Activated naive CD4-positive, alpha-beta T cell treated with anti-CD3 and anti-CD28 coated beads, Interleukin-2, amount 10 ng/mL, durations not matched to agents 7 days and 5 days (primary cell): ENCODE measurements at regions not wholly inside any gene's neighbourhood (a gene's known extent, or its start where the extent isn't known, plus 50 kb on each side); places are given as distances from the start of the nearest gene placed in this dataset.
"Not testable (repeated sequence)": the region's sequence is repeated elsewhere in the genome, so short reads cannot be mapped to it uniquely, and the experiment has no call there.

Experiments used
- CTCF ChIA-PET: fragments of 350-600 bp; sonication (Branson Sonifier 250); formaldehyde crosslinking; loops from one replicate; lab custom pipeline; 2021; ENCODE audit warnings: antibody characterized with exemption; lab: Charles Lee
- DNase-seq: peaks from one replicate; pipeline ENCODE4 v3.0.0-alpha.2; 2020
- H3K27ac Mint-ChIP-seq: one replicate; pipeline ENCODE4 v1.8.0; 2021; ENCODE audit warnings: mild to moderate bottlenecking, moderate library complexity, mixed read lengths
- H3K27me3 Mint-ChIP-seq: one replicate; pipeline ENCODE4 v1.8.0; 2021; ENCODE audit warnings: mild to moderate bottlenecking, mixed read lengths
- H3K36me3 Mint-ChIP-seq: one replicate; pipeline ENCODE4 v1.8.0; 2021; ENCODE audit warnings: mixed read lengths
- H3K4me1 Mint-ChIP-seq: one replicate; pipeline ENCODE4 v1.8.0; 2021; ENCODE audit warnings: mixed read lengths
- H3K4me3 Mint-ChIP-seq: one replicate; pipeline ENCODE4 v1.8.0; 2021; ENCODE audit warnings: mild to moderate bottlenecking, moderate library complexity, mixed read lengths
- H3K9me3 Mint-ChIP-seq: one replicate; pipeline ENCODE4 v1.8.0; 2021; ENCODE audit warnings: mixed read lengths

DNA sequence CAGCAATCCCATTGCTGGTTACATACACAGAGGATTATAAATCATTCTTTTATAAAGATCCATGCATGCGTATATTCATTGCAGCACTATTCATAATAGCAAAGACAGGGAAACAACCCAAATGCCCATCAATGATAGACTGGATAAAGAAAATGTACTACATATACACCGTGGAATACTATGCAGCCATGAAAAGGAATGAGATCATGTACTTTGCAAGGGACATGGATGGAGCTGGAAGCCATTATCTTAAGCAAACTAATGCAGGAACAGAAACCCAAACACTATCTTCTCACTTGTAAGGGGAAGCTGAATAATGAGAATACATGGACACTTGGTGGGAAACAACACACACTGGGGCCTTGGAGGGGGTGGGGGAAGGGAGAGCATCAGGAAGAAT is 529.7 kb downstream of the TBC1D32 start:
- H3K4me1 Mint-ChIP-seq, result no peaks in the 10 kb centered on the region
- H3K36me3 Mint-ChIP-seq, result no peaks in the 10 kb centered on the region
- no peak overlapping the region for H3K27ac Mint-ChIP-seq
- CTCF ChIA-PET, result no interaction called here
- no peaks in the 10 kb centered on the region for H3K27me3 Mint-ChIP-seq
- peaks cover 12% of the 10 kb centered on the region for H3K9me3 Mint-ChIP-seq
- no peak for DNase-seq
- H3K4me3 Mint-ChIP-seq, result no peak overlapping the region

DNA sequence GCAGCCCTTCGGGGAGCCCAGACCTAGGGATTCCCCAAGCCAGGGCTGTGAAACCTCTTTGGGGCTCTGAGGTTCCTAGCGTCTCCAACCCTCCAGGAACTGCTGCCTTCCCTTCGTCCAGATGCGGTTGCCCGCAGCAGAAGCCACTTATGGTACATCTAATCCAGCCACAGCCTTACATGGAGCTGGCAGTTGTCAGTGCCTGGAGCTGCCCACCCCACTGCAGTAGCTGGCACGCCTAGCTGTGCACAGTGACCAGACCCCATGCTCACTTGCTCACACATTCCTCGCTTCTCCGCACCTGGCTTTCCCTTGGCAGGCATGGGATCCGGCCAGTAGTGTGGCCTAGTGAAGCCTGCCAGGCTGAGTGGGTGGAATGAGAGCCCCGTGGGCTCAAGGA is 547.6 kb downstream of the TBC1D32 start:
- no peaks in the 10 kb centered on the region for H3K4me1 Mint-ChIP-seq
- no peaks in the 10 kb centered on the region for H3K27me3 Mint-ChIP-seq
- H3K9me3 Mint-ChIP-seq, result no peaks in the 10 kb centered on the region
- CTCF ChIA-PET, result no interaction called here
- DNase-seq, result no peak
- no peaks in the 10 kb centered on the region for H3K36me3 Mint-ChIP-seq
- no peak overlapping the region for H3K27ac Mint-ChIP-seq
- no peak overlapping the region for H3K4me3 Mint-ChIP-seq

DNA sequence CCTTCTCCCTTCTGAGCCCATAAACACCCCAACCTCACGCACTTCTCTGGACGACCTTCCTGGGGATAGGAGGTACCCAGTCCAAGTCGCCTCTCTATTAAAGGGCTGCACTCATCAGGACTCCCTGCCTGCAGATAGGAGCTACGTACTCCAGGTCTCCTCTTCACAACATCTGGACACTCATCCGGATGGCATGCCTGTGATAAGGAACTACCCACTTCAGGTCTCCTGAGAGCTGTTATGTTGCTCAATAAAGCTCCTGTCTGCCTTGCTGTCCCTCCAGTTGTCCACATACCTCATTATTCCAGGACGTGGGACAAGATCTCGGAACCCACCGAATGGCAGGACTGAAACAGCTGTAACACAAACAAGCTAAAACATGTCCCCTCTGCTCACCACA is 548.0 kb downstream of the TBC1D32 start:
- no peak overlapping the region for H3K4me3 Mint-ChIP-seq
- no peaks in the 10 kb centered on the region for H3K36me3 Mint-ChIP-seq
- no peak overlapping the region for H3K27ac Mint-ChIP-seq
- H3K4me1 Mint-ChIP-seq, result no peaks in the 10 kb centered on the region
- DNase-seq, result no peak
- H3K27me3 Mint-ChIP-seq, result no peaks in the 10 kb centered on the region
- no peaks in the 10 kb centered on the region for H3K9me3 Mint-ChIP-seq
- CTCF ChIA-PET, result no interaction called here

DNA sequence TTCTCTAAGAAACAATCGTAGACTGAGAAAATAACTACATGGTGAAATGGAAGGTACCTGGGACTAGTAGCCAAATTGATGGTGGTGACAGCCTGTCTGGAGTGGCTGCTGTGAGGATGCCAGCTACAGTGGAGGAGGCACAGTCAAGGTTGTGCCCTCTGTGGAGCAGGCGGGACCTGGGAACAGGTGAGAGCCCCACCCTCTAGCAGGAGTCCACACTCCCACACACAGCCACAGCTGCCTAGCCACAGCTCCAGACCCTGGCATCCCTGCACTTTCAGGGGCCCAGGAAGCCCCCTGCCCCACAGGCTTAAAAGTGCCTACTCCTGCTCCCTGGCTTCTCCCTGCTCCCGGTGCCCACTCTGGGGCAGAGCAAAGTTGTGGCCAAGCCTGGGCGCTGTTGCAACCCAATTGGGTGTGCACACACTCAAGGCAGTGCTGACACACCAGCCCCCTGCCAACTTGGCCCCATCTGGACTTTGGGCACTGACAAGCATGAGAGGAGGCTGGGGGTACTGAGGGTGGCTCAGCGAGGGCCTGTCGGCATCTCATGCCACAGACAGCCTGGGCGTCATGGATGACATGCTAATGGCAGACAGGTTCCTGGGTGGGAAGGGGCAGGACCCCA is 548.7 kb downstream of the TBC1D32 start:
- Mint-ChIP-seq H3K36me3 (no peaks in the 10 kb centered on the region), H3K4me1 (no peaks in the 10 kb centered on the region), H3K9me3 (no peaks in the 10 kb centered on the region), H3K4me3 (no peak overlapping the region), H3K27ac (no peak overlapping the region), H3K27me3 (no peaks in the 10 kb centered on the region)
- no peak for DNase-seq
- CTCF ChIA-PET, result no interaction called here

DNA sequence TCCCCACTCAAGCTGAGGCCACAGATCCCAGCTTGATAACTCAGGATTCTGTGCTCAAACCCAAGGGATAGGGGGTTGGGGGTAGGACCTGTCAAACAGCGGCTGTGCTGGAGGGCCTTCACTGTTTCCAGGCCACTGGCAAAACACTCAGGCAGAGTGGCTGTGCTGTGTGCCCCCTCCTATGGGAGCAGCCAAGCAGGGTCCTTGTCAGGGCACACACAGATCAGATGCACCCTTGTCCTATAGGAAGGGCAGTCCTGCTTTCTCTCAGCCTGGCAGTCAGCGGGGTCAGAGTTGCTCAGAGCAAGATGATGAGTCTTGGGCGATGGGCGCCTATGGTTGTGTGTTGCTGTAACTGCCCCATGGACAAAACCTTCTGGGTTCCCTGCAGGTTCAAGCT is 554.8 kb downstream of the TBC1D32 start:
- Mint-ChIP-seq H3K27ac (no peak overlapping the region), H3K4me3 (no peak overlapping the region), H3K27me3 (no peaks in the 10 kb centered on the region), H3K9me3 (no peaks in the 10 kb centered on the region), H3K36me3 (no peaks in the 10 kb centered on the region), H3K4me1 (no peaks in the 10 kb centered on the region)
- no peak for DNase-seq
- CTCF ChIA-PET, result no interaction called here

DNA sequence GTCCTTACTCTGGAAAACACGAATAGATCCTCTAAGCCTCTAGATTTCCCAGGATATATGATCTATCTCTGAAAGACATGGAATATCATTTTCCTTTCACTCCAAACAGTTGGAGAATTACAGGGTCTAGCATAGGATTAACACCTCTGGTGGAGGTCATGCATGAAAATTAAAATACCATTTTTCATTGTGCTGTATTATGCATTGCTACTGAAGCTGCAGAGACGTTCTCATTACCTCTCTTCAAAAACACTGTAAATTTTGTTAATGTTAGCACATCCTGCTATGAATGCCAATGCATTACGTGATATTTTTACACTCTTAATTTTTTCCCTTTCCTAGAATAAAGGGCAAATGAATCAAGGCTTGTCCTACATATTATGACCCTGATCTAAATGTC is 558.6 kb downstream of the TBC1D32 start:
- CTCF ChIA-PET, result no interaction called here
- Mint-ChIP-seq H3K9me3 (no peaks in the 10 kb centered on the region), H3K27ac (no peak overlapping the region), H3K4me3 (no peak overlapping the region), H3K4me1 (no peaks in the 10 kb centered on the region), H3K36me3 (no peaks in the 10 kb centered on the region), H3K27me3 (no peaks in the 10 kb centered on the region)
- no peak for DNase-seq

DNA sequence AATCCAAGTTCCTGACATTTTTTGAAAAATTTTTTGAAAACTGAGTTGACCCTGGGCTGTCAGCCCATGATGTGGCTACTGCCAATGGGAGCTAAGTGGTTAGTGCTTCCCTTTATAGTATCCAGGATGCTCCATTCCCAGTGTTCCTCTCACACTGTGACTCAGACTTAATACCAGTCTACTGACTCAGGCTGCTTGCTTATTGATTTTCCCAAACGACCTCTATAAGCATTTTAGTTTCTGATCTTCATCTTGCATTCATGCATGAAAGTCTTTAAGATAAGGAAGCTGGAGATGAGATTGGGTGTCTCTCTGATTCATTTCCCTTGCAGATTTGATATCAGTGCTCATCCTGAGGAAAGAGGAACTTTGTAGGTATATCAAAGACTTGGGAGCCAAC is 560.0 kb downstream of the TBC1D32 start:
- H3K27me3 Mint-ChIP-seq, result no peaks in the 10 kb centered on the region
- H3K4me3 Mint-ChIP-seq, result no peak overlapping the region
- CTCF ChIA-PET, result no interaction called here
- no peak overlapping the region for H3K27ac Mint-ChIP-seq
- no peaks in the 10 kb centered on the region for H3K36me3 Mint-ChIP-seq
- no peak for DNase-seq
- no peaks in the 10 kb centered on the region for H3K4me1 Mint-ChIP-seq
- H3K9me3 Mint-ChIP-seq, result no peaks in the 10 kb centered on the region

DNA sequence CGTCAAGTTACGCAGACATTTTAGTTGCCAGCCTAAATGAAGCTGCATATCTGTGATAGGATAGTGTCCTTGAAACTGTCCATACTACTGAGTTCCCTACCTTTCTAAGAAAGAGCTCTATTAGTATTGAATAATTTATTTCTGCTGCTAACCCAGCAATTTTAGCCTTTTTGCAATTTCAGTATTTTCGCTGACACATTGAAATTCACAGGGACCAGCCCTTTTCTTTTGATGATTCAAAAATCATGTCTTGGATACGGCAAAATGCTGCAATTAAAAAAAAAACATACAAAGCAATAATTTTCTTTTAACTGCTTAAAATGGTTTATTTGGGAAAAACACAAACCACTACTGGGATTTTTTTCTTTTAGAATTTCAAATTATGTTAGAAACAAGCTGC is 563.3 kb downstream of the TBC1D32 start:
- no peaks in the 10 kb centered on the region for H3K27me3 Mint-ChIP-seq
- no peak overlapping the region for H3K4me3 Mint-ChIP-seq
- no peaks in the 10 kb centered on the region for H3K36me3 Mint-ChIP-seq
- H3K27ac Mint-ChIP-seq, result no peak overlapping the region
- no peak for DNase-seq
- H3K4me1 Mint-ChIP-seq, result no peaks in the 10 kb centered on the region
- peaks cover 1% of the 10 kb centered on the region for H3K9me3 Mint-ChIP-seq
- CTCF ChIA-PET, result no interaction called here

DNA sequence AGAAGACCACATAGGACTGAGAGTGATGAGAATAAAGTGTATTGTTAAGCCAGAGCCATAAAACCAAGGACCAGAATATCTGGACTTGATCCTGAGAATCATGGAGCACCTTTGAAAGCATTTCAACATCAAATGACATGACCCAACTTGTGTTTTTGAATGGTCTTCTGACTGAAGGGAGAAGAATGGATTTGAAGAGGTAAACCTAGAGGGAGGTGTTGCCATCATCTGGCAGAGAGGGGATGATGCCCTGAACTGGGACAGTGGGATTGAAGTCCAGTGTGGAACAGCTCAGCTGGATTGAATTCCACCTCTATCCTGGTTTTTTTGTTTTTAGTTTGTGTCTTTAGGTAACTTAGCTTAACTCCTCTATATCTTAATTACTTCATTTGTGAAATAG is 570.0 kb downstream of the TBC1D32 start:
- no peaks in the 10 kb centered on the region for H3K36me3 Mint-ChIP-seq
- peaks cover 1% of the 10 kb centered on the region for H3K9me3 Mint-ChIP-seq
- H3K27ac Mint-ChIP-seq, result no peak overlapping the region
- H3K4me1 Mint-ChIP-seq, result no peaks in the 10 kb centered on the region
- CTCF ChIA-PET, result interaction anchor here (0.5 kb wide), 1 partner anchor 114 kb away, joined by 4 read pairs; no protein-coding TSS in a partner anchor
- H3K4me3 Mint-ChIP-seq, result no peak overlapping the region
- DNase-seq, result no peak
- no peaks in the 10 kb centered on the region for H3K27me3 Mint-ChIP-seq

DNA sequence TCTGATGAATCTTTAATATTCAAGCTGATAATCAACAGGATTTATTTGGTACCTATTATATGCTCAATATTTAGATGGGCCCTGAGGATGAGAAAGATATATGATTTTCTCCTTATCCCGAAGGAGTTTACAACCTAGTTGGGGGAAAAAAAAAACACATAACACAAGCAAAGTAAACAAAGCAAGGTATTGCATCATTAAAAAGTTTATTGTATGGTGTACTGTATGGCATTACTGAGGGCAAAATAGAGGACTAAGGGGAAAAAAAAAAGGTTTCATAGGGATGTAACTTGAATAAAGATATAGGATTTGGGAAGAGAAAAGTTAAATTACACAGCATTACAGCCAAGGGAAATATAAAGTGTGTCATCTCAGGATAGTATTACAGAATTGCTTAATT is 574.7 kb downstream of the TBC1D32 start:
- Mint-ChIP-seq H3K4me3 (no peak overlapping the region), H3K27ac (no peak overlapping the region), H3K9me3 (peaks cover 2% of the 10 kb centered on the region), H3K4me1 (no peaks in the 10 kb centered on the region), H3K36me3 (no peaks in the 10 kb centered on the region), H3K27me3 (no peaks in the 10 kb centered on the region)
- DNase-seq, result no peak
- CTCF ChIA-PET, result interaction anchor here (0.6 kb wide), 1 partner anchor 501 kb away, joined by 3 read pairs; no protein-coding TSS in a partner anchor

DNA sequence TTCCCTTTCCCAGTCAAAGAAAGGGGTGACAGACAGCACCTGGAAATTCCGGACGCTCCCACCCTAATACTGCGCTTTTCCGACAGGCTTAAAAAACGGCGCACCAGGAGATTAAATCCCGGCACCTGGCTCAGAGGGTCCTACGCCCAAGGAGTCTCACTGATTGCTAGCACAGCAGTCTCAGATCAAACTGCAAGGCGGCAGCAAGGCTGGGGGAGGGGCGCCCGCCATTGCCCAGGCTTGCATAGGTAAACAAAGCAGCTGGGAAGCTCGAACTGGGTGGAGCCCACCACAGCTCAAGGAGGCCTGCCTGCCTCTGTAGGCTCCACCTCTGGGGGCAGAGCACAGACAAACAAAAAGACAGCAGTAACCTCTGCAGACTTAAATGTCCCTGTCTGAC is 585.7 kb downstream of the TBC1D32 start:
- H3K27me3 Mint-ChIP-seq, H3K36me3 Mint-ChIP-seq, H3K27ac Mint-ChIP-seq, CTCF ChIA-PET, H3K4me1 Mint-ChIP-seq, H3K4me3 Mint-ChIP-seq, DNase-seq, H3K9me3 Mint-ChIP-seq: not testable (repeated sequence)

DNA sequence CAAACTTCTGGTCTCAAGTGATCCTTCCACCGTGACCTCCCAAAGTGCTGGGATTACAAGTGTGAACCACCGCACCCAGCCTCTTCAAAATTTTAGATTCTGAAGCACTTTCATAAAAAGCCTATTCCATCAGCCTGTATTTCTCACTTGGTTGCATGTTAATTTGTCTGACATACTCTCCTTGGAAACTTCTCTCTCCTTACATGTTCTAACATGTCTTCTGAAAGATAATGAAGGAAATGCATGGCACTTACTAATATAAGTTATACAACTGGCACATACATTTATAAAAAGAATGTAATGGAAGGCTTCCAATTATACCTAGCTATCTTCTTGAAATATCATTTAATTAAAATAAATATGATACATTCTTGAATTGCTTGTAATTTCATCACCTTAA is 597.5 kb downstream of the TBC1D32 start:
- Mint-ChIP-seq H3K4me3 (no peak overlapping the region), H3K9me3 (peaks cover 2% of the 10 kb centered on the region), H3K27me3 (no peaks in the 10 kb centered on the region), H3K36me3 (no peaks in the 10 kb centered on the region), H3K4me1 (no peaks in the 10 kb centered on the region), H3K27ac (no peak overlapping the region)
- DNase-seq, result no peak
- CTCF ChIA-PET, result no interaction called here

DNA sequence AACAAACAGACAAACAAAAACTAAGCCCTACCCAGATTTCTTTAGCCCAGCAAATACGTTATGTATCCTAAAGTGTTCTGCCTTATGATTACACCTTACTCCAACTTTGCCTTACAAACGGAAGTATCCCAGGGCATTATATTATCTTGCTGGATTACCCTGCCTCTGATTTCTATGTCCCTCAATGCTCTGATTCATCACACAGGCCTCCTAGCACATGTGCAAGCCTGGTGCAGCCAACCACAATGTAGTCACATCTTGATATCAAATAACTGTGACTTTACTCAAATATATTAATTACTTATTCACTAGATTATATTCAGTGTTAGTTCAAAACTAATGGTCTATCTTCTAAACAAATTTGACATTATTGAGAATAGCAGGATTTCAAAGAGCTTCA is 598.6 kb downstream of the TBC1D32 start:
- Mint-ChIP-seq H3K4me3 (no peak overlapping the region), H3K9me3 (peaks cover 2% of the 10 kb centered on the region), H3K36me3 (no peaks in the 10 kb centered on the region), H3K4me1 (no peaks in the 10 kb centered on the region), H3K27me3 (no peaks in the 10 kb centered on the region), H3K27ac (no peak overlapping the region)
- no peak for DNase-seq
- CTCF ChIA-PET, result no interaction called here

DNA sequence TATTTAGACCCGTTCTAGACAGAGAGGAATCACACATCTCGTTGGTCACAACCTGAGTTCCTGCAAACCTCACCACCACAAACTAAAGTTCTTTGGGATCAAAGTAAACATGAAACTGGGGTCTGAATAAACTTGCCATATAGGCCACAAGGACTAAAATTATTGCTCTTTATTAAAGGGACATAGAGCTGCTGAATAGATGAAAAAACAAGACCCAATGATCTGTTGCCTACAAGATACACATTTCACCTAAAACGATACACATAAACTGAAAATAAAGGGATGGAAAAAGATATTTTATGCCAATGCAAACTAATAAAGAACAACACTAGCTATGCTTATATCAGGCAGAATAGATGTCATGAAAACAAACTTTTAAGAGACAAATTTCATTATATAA is 623.0 kb downstream of the TBC1D32 start:
- no peaks in the 10 kb centered on the region for H3K27me3 Mint-ChIP-seq
- no peak overlapping the region for H3K27ac Mint-ChIP-seq
- H3K4me3 Mint-ChIP-seq, result no peak overlapping the region
- CTCF ChIA-PET, result no interaction called here
- no peaks in the 10 kb centered on the region for H3K4me1 Mint-ChIP-seq
- H3K9me3 Mint-ChIP-seq, result peaks cover 15% of the 10 kb centered on the region
- DNase-seq, result no peak
- no peaks in the 10 kb centered on the region for H3K36me3 Mint-ChIP-seq

DNA sequence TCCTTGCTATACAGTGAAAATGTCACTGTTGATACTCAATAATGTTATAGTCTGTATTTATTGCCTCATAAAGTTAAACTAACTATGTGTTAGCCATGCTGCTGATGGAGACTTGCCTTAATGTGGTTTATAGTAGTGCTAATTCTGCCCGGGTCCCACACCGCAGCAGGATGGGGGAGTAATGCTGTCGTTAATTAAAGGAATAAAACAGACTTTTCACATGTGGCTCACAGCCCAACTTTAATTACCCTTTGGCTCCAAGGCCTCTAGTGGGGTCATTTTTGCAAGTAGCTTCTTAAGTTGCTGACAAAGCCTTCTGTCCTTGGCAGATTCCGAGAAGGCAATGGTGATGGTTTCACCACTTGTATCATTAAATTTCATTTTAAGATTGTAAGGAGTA is 634.3 kb downstream of the TBC1D32 start:
- CTCF ChIA-PET, result no interaction called here
- H3K36me3 Mint-ChIP-seq, result no peaks in the 10 kb centered on the region
- H3K27ac Mint-ChIP-seq, result no peak overlapping the region
- DNase-seq, result no peak
- peaks cover 3% of the 10 kb centered on the region for H3K9me3 Mint-ChIP-seq
- no peaks in the 10 kb centered on the region for H3K4me1 Mint-ChIP-seq
- H3K4me3 Mint-ChIP-seq, result no peak overlapping the region
- no peaks in the 10 kb centered on the region for H3K27me3 Mint-ChIP-seq

DNA sequence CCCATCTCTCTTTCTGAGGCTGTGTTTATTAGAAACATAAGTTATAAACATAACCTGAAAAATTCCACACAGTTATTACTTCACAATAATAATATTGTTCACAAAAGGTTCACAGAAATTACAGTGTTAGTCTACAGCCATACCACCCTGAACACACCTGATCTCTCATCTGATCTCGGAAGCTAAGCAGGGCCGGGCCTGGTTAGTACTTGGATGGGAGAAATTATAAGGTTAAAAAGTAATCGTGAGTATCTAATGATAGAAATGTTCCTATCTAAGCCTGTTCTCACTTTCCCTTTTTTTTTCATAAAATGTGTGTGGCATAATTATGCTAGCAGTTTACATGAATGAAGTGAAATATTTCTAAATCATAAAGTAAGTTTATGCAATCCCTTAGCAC is 647.8 kb downstream of the TBC1D32 start:
- H3K4me3 Mint-ChIP-seq, result no peak overlapping the region
- CTCF ChIA-PET, result no interaction called here
- H3K4me1 Mint-ChIP-seq, result no peaks in the 10 kb centered on the region
- H3K27me3 Mint-ChIP-seq, result no peaks in the 10 kb centered on the region
- DNase-seq, result no peak
- peaks cover 3% of the 10 kb centered on the region for H3K9me3 Mint-ChIP-seq
- no peak overlapping the region for H3K27ac Mint-ChIP-seq
- H3K36me3 Mint-ChIP-seq, result no peaks in the 10 kb centered on the region
